ENCODE measurements at regions not wholly inside any gene's neighbourhood (a gene's known extent, or its start where the extent isn't known, plus 50 kb on each side); places are given as distances from the start of the nearest gene placed in this dataset.
"Not testable (repeated sequence)": the region's sequence is repeated elsewhere in the genome, so short reads cannot be mapped to it uniquely, and the experiment has no call there.

- no peak for DNase-seq (ENCODE audit: low spot score)
These were observed 1308.2 kb downstream of the GATA3 start for GRCh38 chr10:9362721-9363120.

- DNase-seq (ENCODE audit: low spot score), result no peak
These were observed 1324.7 kb downstream of the GATA3 start for GRCh38 chr10:9379183-9379582.

GRCh38 chr10:9381733-9382532 is 1327.4 kb downstream of the GATA3 start:
- DNase-seq (ENCODE audit: low spot score), result no peak

- DNase-seq (ENCODE audit: low spot score), result no peak
These were observed 1328.0 kb downstream of the GATA3 start for GRCh38 chr10:9382533-9382866.

GRCh38 chr10:9390516-9390915 is 1336.0 kb downstream of the GATA3 start:
- DNase-seq (ENCODE audit: low spot score), result no peak

- DNase-seq (ENCODE audit: low spot score), result no peak
These were observed 1344.9 kb downstream of the GATA3 start for GRCh38 chr10:9399275-9399983.

GRCh38 chr10:9402067-9402466 is 1347.6 kb downstream of the GATA3 start:
- not testable (repeated sequence) for DNase-seq (ENCODE audit: low spot score)

- DNase-seq (ENCODE audit: low spot score), result not testable (repeated sequence)
These were observed 1348.2 kb downstream of the GATA3 start for GRCh38 chr10:9402507-9403195.

GRCh38 chr10:9407201-9407600 is 1352.7 kb downstream of the GATA3 start:
- DNase-seq (ENCODE audit: low spot score), result not testable (repeated sequence)

GRCh38 chr10:9416331-9416730 is 1361.8 kb downstream of the GATA3 start:
- no peak for DNase-seq (ENCODE audit: low spot score)

- DNase-seq (ENCODE audit: low spot score), result no peak
These were observed 1365.3 kb downstream of the GATA3 start for GRCh38 chr10:9419757-9420156.

GRCh38 chr10:9427209-9427608 is 1372.7 kb downstream of the GATA3 start:
- DNase-seq (ENCODE audit: low spot score), result no peak

- no peak for DNase-seq (ENCODE audit: low spot score)
These were observed 1382.6 kb downstream of the GATA3 start for GRCh38 chr10:9437131-9437530.

GRCh38 chr10:9443758-9444157 is 1389.3 kb downstream of the GATA3 start:
- no peak for DNase-seq (ENCODE audit: low spot score)

- DNase-seq (ENCODE audit: low spot score), result no peak
These were observed 1395.0 kb downstream of the GATA3 start for GRCh38 chr10:9449530-9449929.

- no peak for DNase-seq (ENCODE audit: low spot score)
These were observed 1396.3 kb downstream of the GATA3 start for GRCh38 chr10:9450801-9451200.

- DNase-seq (ENCODE audit: low spot score), result no peak
These were observed 1396.8 kb downstream of the GATA3 start for GRCh38 chr10:9451211-9451773.

- no peak for DNase-seq (ENCODE audit: low spot score)
These were observed 1397.6 kb downstream of the GATA3 start for GRCh38 chr10:9452056-9452455.

- not testable (repeated sequence) for DNase-seq (ENCODE audit: low spot score)
These were observed 1399.4 kb downstream of the GATA3 start for GRCh38 chr10:9453871-9454270.

GRCh38 chr10:9469663-9470205 is 1415.2 kb downstream of the GATA3 start:
- DNase-seq (ENCODE audit: low spot score), result no peak

GRCh38 chr10:9470581-9470980 is 1416.1 kb downstream of the GATA3 start:
- no peak for DNase-seq (ENCODE audit: low spot score)

- no peak for DNase-seq (ENCODE audit: low spot score)
These were observed 1447.5 kb downstream of the GATA3 start for GRCh38 chr10:9501944-9502343.
